ENCODE measurements at regions not wholly inside any gene's neighbourhood (a gene's known extent, or its start where the extent isn't known, plus 50 kb on each side); places are given as distances from the start of the nearest gene placed in this dataset.

DNA sequence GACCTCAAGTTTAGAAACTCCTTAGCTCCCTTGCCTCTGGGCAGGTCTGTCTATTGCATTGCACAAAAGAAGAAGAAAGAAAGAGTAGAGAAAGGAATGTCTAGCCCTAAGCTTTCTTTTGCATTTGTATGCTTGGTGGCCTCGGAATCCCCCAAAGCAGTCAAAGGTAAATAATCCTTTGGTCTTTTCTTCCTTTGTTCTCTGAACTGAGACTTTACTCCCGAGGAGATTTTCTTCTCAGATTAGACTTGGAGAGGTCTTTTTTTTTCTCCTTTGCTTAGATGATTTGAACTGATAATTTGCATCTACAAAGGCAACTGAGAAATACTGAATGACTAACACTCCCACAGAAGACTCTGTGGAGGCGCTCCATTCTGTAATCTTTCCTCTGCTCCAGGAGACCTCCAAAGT is 93.2 kb downstream of the AKR1D1 start:
- H2AK5ac ChIP-seq (ENCODE audit: low read length): no peak overlapping the region
- peaks cover 7% of the 10 kb centered on the region for H3K4me1 ChIP-seq (ENCODE audit: control insufficient read depth, low read depth, low read length)
- H3K9ac ChIP-seq (ENCODE audit: low read length): no peak overlapping the region
- H3K4me3 ChIP-seq (ENCODE audit: low read length): no peak overlapping the region
- no peak overlapping the region for H2BK5ac ChIP-seq (ENCODE audit: low read length)
- no peak overlapping the region for H4K5ac ChIP-seq (ENCODE audit: low read length)
- H3K79me2 ChIP-seq (ENCODE audit: control insufficient read depth, insufficient read depth, low read length): no peaks in the 10 kb centered on the region
- H3K27ac ChIP-seq (ENCODE audit: low read depth, low read length): peak overlapping the region; percentile 82
- H4K8ac ChIP-seq (ENCODE audit: low read depth, low read length): no peak overlapping the region
- H3K23ac ChIP-seq (ENCODE audit: low read length): no peak overlapping the region
- H2BK120ac ChIP-seq (ENCODE audit: low read depth, low read length): no peak overlapping the region
- H3K27me3 ChIP-seq (ENCODE audit: insufficient read depth, low read length, poor library complexity): no peaks in the 10 kb centered on the region
- DNase-seq: peak; percentile 94
- H3K56ac ChIP-seq (ENCODE audit: low read length): peak overlapping the region; percentile 1
- no peak overlapping the region for H3K4me2 ChIP-seq (ENCODE audit: low read length)
- no CpG with 5 or more reads among the region's 3 CpGs for WGBS (ENCODE audit: extremely low coverage, insufficient coverage, low lambda C conversion rate)
- H3K79me1 ChIP-seq (ENCODE audit: low read length): no peaks in the 10 kb centered on the region
- H2BK15ac ChIP-seq (replicated peaks; ENCODE audit: low read depth): no peak overlapping the region
- H3K36me3 ChIP-seq (ENCODE audit: control insufficient read depth, insufficient read depth, low read length): no peaks in the 10 kb centered on the region
- peak overlapping the region; percentile 16 for H3K4ac ChIP-seq (ENCODE audit: low read depth, low read length)
- peak overlapping the region; percentile 96 for H3K18ac ChIP-seq (ENCODE audit: low read length)

DNA sequence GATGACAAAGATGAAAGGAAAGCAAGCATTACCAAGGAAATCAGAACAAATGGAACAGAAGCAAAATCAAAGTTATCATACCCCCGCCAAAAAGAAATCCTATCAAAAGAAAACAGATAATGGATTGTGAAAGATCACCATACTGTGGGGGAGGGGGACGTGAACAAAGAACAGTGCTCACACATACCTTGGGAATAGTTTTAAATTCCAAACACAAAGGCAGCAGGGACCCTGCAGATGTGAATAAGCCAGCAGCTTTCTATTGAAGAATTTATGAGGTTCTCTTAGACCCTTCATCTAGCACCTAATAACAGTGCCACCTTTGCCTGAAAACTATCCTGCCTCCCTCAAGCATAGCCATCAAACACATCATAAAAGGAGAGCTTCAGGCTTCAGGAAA is 94.0 kb downstream of the AKR1D1 start:
- H3K4me3 ChIP-seq (ENCODE audit: low read length): no peak overlapping the region
- H2AK5ac ChIP-seq (ENCODE audit: low read length): no peak overlapping the region
- H3K27ac ChIP-seq (ENCODE audit: low read depth, low read length): peak overlapping the region; percentile 82
- H2BK5ac ChIP-seq (ENCODE audit: low read length): peak overlapping the region; percentile 87
- H3K79me1 ChIP-seq (ENCODE audit: low read length): no peaks in the 10 kb centered on the region
- H3K36me3 ChIP-seq (ENCODE audit: control insufficient read depth, insufficient read depth, low read length): no peaks in the 10 kb centered on the region
- H4K5ac ChIP-seq (ENCODE audit: low read length): no peak overlapping the region
- H2BK120ac ChIP-seq (ENCODE audit: low read depth, low read length): peak overlapping the region; percentile 38
- no peak overlapping the region for H4K8ac ChIP-seq (ENCODE audit: low read depth, low read length)
- no CpG with 5 or more reads among the region's 2 CpGs for WGBS (ENCODE audit: extremely low coverage, insufficient coverage, low lambda C conversion rate)
- peak overlapping the region; percentile 100 for H3K18ac ChIP-seq (ENCODE audit: low read length)
- no peak overlapping the region for H3K4me2 ChIP-seq (ENCODE audit: low read length)
- H3K27me3 ChIP-seq (ENCODE audit: insufficient read depth, low read length, poor library complexity): no peaks in the 10 kb centered on the region
- H3K23ac ChIP-seq (ENCODE audit: low read length): no peak overlapping the region
- peaks cover 7% of the 10 kb centered on the region for H3K4me1 ChIP-seq (ENCODE audit: control insufficient read depth, low read depth, low read length)
- peak overlapping the region; percentile 36 for H3K9ac ChIP-seq (ENCODE audit: low read length)
- H3K4ac ChIP-seq (ENCODE audit: low read depth, low read length): peak overlapping the region; percentile 43
- H3K79me2 ChIP-seq (ENCODE audit: control insufficient read depth, insufficient read depth, low read length): no peaks in the 10 kb centered on the region
- peak overlapping the region; percentile 74 for H2BK15ac ChIP-seq (replicated peaks; ENCODE audit: low read depth)
- H3K56ac ChIP-seq (ENCODE audit: low read length): peak overlapping the region; percentile 80
- DNase-seq: peak; percentile 83

DNA sequence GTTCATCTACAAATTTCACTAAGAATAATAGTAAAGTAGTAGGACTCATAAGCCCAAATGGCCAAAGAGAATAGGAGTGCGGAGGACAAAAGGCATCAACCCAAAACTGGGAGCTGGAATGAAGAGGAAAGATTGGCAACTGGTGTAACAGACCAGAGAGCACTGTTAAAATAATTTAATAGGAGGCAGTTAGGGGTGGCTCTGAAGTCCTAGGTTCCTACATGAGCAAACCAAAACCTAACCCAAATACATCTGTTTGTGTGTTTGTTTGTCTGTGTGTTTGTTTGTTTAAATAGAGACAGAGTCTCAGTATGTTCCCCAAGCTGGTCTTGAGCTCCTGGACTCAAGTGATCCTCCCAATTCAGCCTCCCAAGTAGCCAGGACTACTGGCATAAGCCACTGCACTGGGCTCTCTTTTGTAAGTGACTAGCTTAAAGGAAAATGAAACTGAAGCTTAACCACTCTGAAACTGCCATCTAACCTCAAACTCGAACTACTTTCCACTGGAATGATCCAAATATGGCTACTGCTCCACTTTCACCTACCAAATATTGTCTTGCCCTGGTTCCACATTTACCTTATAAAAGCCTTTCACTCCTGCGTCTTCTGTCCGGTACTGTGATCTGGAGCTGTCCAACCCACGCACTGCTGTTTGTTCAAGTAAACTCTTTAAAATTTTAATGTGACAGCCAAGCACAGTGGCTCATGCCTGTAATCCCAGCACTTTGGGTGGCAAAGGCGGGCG is 94.9 kb downstream of the AKR1D1 start:
- Histone ChIP-seq H3K79me2 (ENCODE audit: control insufficient read depth, insufficient read depth, low read length) (no peaks in the 10 kb centered on the region), H3K4me1 (ENCODE audit: control insufficient read depth, low read depth, low read length) (peaks cover 7% of the 10 kb centered on the region), H3K9ac (ENCODE audit: low read length) (peak overlapping the region; percentile 36), H4K5ac (ENCODE audit: low read length) (peak overlapping the region; percentile 26), H3K4me2 (ENCODE audit: low read length) (no peak overlapping the region), H3K4ac (ENCODE audit: low read depth, low read length) (peak overlapping the region; percentile 98), H3K4me3 (ENCODE audit: low read length) (no peak overlapping the region), H3K36me3 (ENCODE audit: control insufficient read depth, insufficient read depth, low read length) (no peaks in the 10 kb centered on the region), H2BK5ac (ENCODE audit: low read length) (peak overlapping the region; percentile 87), H3K18ac (ENCODE audit: low read length) (peak overlapping the region; percentile 100), H3K23ac (ENCODE audit: low read length) (no peak overlapping the region), H2AK5ac (ENCODE audit: low read length) (peak overlapping the region; percentile 68), H4K8ac (ENCODE audit: low read depth, low read length) (no peak overlapping the region), H3K79me1 (ENCODE audit: low read length) (no peaks in the 10 kb centered on the region), H2BK15ac (replicated peaks; ENCODE audit: low read depth) (peak overlapping the region; percentile 88), H3K27me3 (ENCODE audit: insufficient read depth, low read length, poor library complexity) (no peaks in the 10 kb centered on the region), H2BK120ac (ENCODE audit: low read depth, low read length) (peak overlapping the region; percentile 89), H3K56ac (ENCODE audit: low read length) (peak overlapping the region; percentile 80), H3K27ac (ENCODE audit: low read depth, low read length) (peak overlapping the region; percentile 82)
- no CpG with 5 or more reads among the region's 7 CpGs for WGBS (ENCODE audit: extremely low coverage, insufficient coverage, low lambda C conversion rate)
- DNase-seq: no peak

DNA sequence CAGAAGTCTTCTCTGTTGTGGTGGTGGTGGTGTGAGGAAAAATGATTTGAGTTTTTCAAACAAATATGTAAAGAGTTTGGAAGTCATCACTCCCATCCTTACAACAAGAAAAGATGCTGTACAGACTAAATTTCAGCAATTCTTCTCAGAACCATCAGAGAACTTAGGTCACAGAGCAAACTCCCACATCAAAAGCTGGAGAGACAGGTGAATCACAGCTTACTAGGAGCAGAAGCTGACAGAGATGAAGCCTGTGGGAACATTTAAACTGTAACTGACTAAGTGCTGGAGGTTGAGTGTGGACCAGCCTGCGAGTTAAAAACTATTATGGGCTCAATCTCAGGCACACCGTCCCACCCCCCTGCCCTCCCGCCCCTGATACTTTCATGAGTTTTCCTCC is 97.3 kb downstream of the AKR1D1 start:
- H3K9ac ChIP-seq (ENCODE audit: low read length): no peak overlapping the region
- H3K4me3 ChIP-seq (ENCODE audit: low read length): no peak overlapping the region
- H3K56ac ChIP-seq (ENCODE audit: low read length): no peak overlapping the region
- H3K23ac ChIP-seq (ENCODE audit: low read length): no peak overlapping the region
- no peak overlapping the region for H2AK5ac ChIP-seq (ENCODE audit: low read length)
- no peak overlapping the region for H3K4me2 ChIP-seq (ENCODE audit: low read length)
- no peaks in the 10 kb centered on the region for H3K36me3 ChIP-seq (ENCODE audit: control insufficient read depth, insufficient read depth, low read length)
- no CpG with 5 or more reads among the region's 3 CpGs for WGBS (ENCODE audit: extremely low coverage, insufficient coverage, low lambda C conversion rate)
- H4K8ac ChIP-seq (ENCODE audit: low read depth, low read length): no peak overlapping the region
- H2BK15ac ChIP-seq (replicated peaks; ENCODE audit: low read depth): peak overlapping the region; percentile 96
- no peak overlapping the region for H4K5ac ChIP-seq (ENCODE audit: low read length)
- no peak overlapping the region for H2BK120ac ChIP-seq (ENCODE audit: low read depth, low read length)
- no peak overlapping the region for H2BK5ac ChIP-seq (ENCODE audit: low read length)
- no peaks in the 10 kb centered on the region for H3K79me1 ChIP-seq (ENCODE audit: low read length)
- H3K18ac ChIP-seq (ENCODE audit: low read length): peak overlapping the region; percentile 77
- H3K27me3 ChIP-seq (ENCODE audit: insufficient read depth, low read length, poor library complexity): no peaks in the 10 kb centered on the region
- H3K27ac ChIP-seq (ENCODE audit: low read depth, low read length): no peak overlapping the region
- no peaks in the 10 kb centered on the region for H3K79me2 ChIP-seq (ENCODE audit: control insufficient read depth, insufficient read depth, low read length)
- H3K4me1 ChIP-seq (ENCODE audit: control insufficient read depth, low read depth, low read length): peaks cover 6% of the 10 kb centered on the region
- DNase-seq: no peak
- H3K4ac ChIP-seq (ENCODE audit: low read depth, low read length): no peak overlapping the region

DNA sequence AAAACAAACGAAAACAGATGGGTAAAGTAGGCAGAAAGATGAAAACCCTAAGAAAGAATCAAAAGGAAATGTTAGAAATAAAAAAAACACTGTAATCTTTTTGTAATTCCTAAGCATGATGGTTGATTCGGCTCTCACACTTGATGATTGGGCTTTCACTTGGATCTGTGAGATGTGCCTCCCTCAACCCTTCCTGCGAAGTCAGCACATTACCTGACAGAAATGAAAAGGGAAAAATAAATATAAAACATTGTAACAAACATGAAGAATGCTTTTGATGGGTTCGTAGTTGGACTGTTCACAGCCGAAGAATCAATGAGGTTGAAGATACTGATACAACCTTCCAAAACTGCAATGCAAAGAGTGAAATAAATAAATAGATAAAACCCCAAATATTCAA is 99.8 kb downstream of the AKR1D1 start:
- Histone ChIP-seq H3K36me3 (ENCODE audit: control insufficient read depth, insufficient read depth, low read length) (no peaks in the 10 kb centered on the region), H4K5ac (ENCODE audit: low read length) (no peak overlapping the region), H3K27ac (ENCODE audit: low read depth, low read length) (no peak overlapping the region), H2BK5ac (ENCODE audit: low read length) (no peak overlapping the region), H3K4me3 (ENCODE audit: low read length) (no peak overlapping the region), H3K9ac (ENCODE audit: low read length) (no peak overlapping the region), H2AK5ac (ENCODE audit: low read length) (no peak overlapping the region), H2BK120ac (ENCODE audit: low read depth, low read length) (no peak overlapping the region), H2BK15ac (replicated peaks; ENCODE audit: low read depth) (no peak overlapping the region), H4K8ac (ENCODE audit: low read depth, low read length) (no peak overlapping the region), H3K79me2 (ENCODE audit: control insufficient read depth, insufficient read depth, low read length) (no peaks in the 10 kb centered on the region), H3K18ac (ENCODE audit: low read length) (no peak overlapping the region), H3K4ac (ENCODE audit: low read depth, low read length) (no peak overlapping the region), H3K56ac (ENCODE audit: low read length) (no peak overlapping the region), H3K79me1 (ENCODE audit: low read length) (no peaks in the 10 kb centered on the region), H3K4me1 (ENCODE audit: control insufficient read depth, low read depth, low read length) (peaks cover 1% of the 10 kb centered on the region), H3K23ac (ENCODE audit: low read length) (no peak overlapping the region), H3K4me2 (ENCODE audit: low read length) (no peak overlapping the region), H3K27me3 (ENCODE audit: insufficient read depth, low read length, poor library complexity) (no peaks in the 10 kb centered on the region)
- WGBS (ENCODE audit: extremely low coverage, insufficient coverage, low lambda C conversion rate): no CpG with 5 or more reads among the region's 5 CpGs
- DNase-seq: no peak

DNA sequence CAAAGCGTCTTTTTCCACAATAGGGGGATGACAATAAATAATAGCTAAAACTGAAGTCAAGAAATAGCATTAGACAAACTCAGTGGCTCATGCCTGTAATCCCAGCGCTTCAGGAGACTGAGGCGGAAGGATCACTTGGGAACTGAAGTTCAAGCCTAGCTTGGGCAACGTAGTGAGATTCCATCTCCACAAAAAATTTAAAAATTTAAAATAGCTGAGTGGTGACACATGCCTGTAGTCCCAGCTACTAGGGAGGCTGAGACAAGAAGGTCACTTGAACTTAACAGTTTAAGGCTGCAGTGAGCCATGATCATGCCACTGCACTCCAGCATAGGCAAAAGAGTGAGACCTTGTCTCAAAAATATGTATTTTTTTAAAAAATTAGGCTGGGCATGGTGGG is 107.9 kb downstream of the AKR1D1 start:
- Histone ChIP-seq H3K79me2 (ENCODE audit: control insufficient read depth, insufficient read depth, low read length) (no peaks in the 10 kb centered on the region), H3K4me2 (ENCODE audit: low read length) (no peak overlapping the region), H3K23ac (ENCODE audit: low read length) (no peak overlapping the region), H2AK5ac (ENCODE audit: low read length) (no peak overlapping the region), H3K4me3 (ENCODE audit: low read length) (no peak overlapping the region), H4K5ac (ENCODE audit: low read length) (no peak overlapping the region), H3K79me1 (ENCODE audit: low read length) (no peaks in the 10 kb centered on the region), H3K36me3 (ENCODE audit: control insufficient read depth, insufficient read depth, low read length) (no peaks in the 10 kb centered on the region), H3K27me3 (ENCODE audit: insufficient read depth, low read length, poor library complexity) (no peaks in the 10 kb centered on the region), H2BK120ac (ENCODE audit: low read depth, low read length) (no peak overlapping the region), H3K27ac (ENCODE audit: low read depth, low read length) (no peak overlapping the region), H3K56ac (ENCODE audit: low read length) (no peak overlapping the region), H3K4ac (ENCODE audit: low read depth, low read length) (no peak overlapping the region), H4K8ac (ENCODE audit: low read depth, low read length) (no peak overlapping the region), H3K18ac (ENCODE audit: low read length) (peak overlapping the region; percentile 60), H2BK15ac (replicated peaks; ENCODE audit: low read depth) (no peak overlapping the region), H2BK5ac (ENCODE audit: low read length) (no peak overlapping the region), H3K4me1 (ENCODE audit: control insufficient read depth, low read depth, low read length) (no peaks in the 10 kb centered on the region), H3K9ac (ENCODE audit: low read length) (no peak overlapping the region)
- no CpG with 5 or more reads among the region's 4 CpGs for WGBS (ENCODE audit: extremely low coverage, insufficient coverage, low lambda C conversion rate)
- no peak for DNase-seq
